Ovary (tissue), 7 donors: ENCODE measurements at regions not wholly inside any gene's neighbourhood (a gene's known extent, or its start where the extent isn't known, plus 50 kb on each side); places are given as distances from the start of the nearest gene placed in this dataset.

Experiments
- DNase-seq, 5 donors: peaks; one replicate each; pipeline ENCODE4 v3.0.0-alpha.2; 2019 to 2020
- H3K27ac ChIP-seq, 2 donors: fragments of 200-600 bp; one replicate each; pipeline versions ENCODE4 v1.5.1 to v1.8.0; 2019 to 2022
- H3K27me3 ChIP-seq: fragments of 200-600 bp; one replicate; pipeline ENCODE4 v1.8.0; 2022
- H3K36me3 ChIP-seq: fragments of 200-600 bp; sonication (generic); one replicate; pipeline ENCODE4 v1.5.1; 2019
- H3K4me1 ChIP-seq: one replicate; pipeline ENCODE4 v1.8.1; 2013; ENCODE audit warnings: mild to moderate bottlenecking, moderate library complexity; ENCODE audit not compliant: insufficient read depth
- H3K4me3 ChIP-seq: fragments of 200-600 bp; sonication (generic); one replicate; pipeline ENCODE4 v1.5.1; 2017
- H3K9me3 ChIP-seq, 2 donors: fragments of 200-600 bp in 1 of 2; sonication (generic) in 1 of 2; one replicate each; pipeline versions ENCODE4 v1.5.1 to v1.8.1; 2013 to 2019; ENCODE audit warnings: mild to moderate bottlenecking in 1 of 2, moderate library complexity in 1 of 2
- CTCF ChIP-seq, 3 donors: fragments of 450-650 bp in 2 of 3; fragments of 200-600 bp in 1 of 3; IDR thresholded peaks; one replicate each; pipeline versions ENCODE4 v1.5.1 to v1.8.0; 2016 to 2022; ENCODE audit warnings: antibody characterized with exemption in 3 of 3, mild to moderate bottlenecking in 1 of 3
- EP300 ChIP-seq: sonication (generic); formaldehyde crosslinking; IDR thresholded peaks from one replicate; pipeline ENCODE4 v1.6.1; 2017; ENCODE audit warnings: antibody characterized with exemption
- POLR2A ChIP-seq: fragments of 450-650 bp; IDR thresholded peaks from one replicate; pipeline ENCODE4 v1.6.1; 2017; ENCODE audit warnings: antibody characterized with exemption, mild to moderate bottlenecking, moderate library complexity
- WGBS, 3 donors: extraction: QIAGEN DNeasy Blood & Tissue Kit in 1 of 3; methylation state at CpG; one replicate each; pipeline versions ENCODE4 v1.1.5 to v1.1.7; 2013 to 2017; 5-methylcytosine and 5-hydroxymethylcytosine counted together
- intact Hi-C, 4 donors: fragments of 100-400 bp; cut with DNase I; formaldehyde crosslinking; loops; one replicate each; pipeline versions ENCODE4 v1.11.0 to v1.15.1; 2022 to 2023
- donor health status: DM: no; HTN: no; CAD: no; lungs with moderate emphysema.
- donor health status: DM: no; HTN: no; CAD: no.
- donor health status: Bipolar disorder and iron deficiency.
- donor health status: DM: no; HTN: no; CAD: no.
- donor health status: DM: yes; HTN: yes; CAD: no.

GRCh38 chr13:68064001-68064770 lies 834.0 kb upstream of the PCDH9 start:
- 82 to 90% (median 85%) methylated on average over 4 of the region's 4 CpGs for WGBS, 3 donors
- intact Hi-C loops, result no loop called here
- no peak overlapping the region for H3K27ac ChIP-seq
- no peaks in the 10 kb centered on the region for H3K27me3 ChIP-seq
- no peak for DNase-seq
- H3K9me3 ChIP-seq, result no peaks in the 10 kb centered on the region
- no peak overlapping the region for H3K4me3 ChIP-seq
- TF ChIP-seq POLR2A (no peak), CTCF (IDR thresholded peaks at IDR 0.05) (no peak), EP300 (no peak)
- H3K4me1 ChIP-seq, result no peaks in the 10 kb centered on the region
- H3K36me3 ChIP-seq, result no peaks in the 10 kb centered on the region

GRCh38 chr13:68063181-68063580 lies 833.0 kb upstream of the PCDH9 start:
- WGBS, 3 donors, result 83 to 91% (median 88%) methylated on average over 1 of the region's 1 CpG
- no peak overlapping the region for H3K27ac ChIP-seq
- H3K36me3 ChIP-seq, result no peaks in the 10 kb centered on the region
- DNase-seq, result no peak
- H3K27me3 ChIP-seq, result no peaks in the 10 kb centered on the region
- no peak overlapping the region for H3K4me3 ChIP-seq
- H3K9me3 ChIP-seq, result no peaks in the 10 kb centered on the region
- intact Hi-C loops, result no loop called here
- TF ChIP-seq CTCF (IDR thresholded peaks at IDR 0.05) (no peak), EP300 (no peak), POLR2A (no peak)
- H3K4me1 ChIP-seq, result no peaks in the 10 kb centered on the region

- no peaks in the 10 kb centered on the region for H3K27me3 ChIP-seq
- no peak overlapping the region for H3K4me3 ChIP-seq
Observed at GRCh38 chr13:68057836-68058235, 827.7 kb upstream of the PCDH9 start.

GRCh38 chr13:68056816-68057710 lies 826.9 kb upstream of the PCDH9 start:
- Histone ChIP-seq H3K9me3 (no peaks in the 10 kb centered on the region), H3K27me3 (no peaks in the 10 kb centered on the region), H3K4me3 (no peak overlapping the region), H3K4me1 (no peaks in the 10 kb centered on the region), H3K36me3 (no peaks in the 10 kb centered on the region), H3K27ac (no peak overlapping the region)
- no peak for DNase-seq
- no peak for TF ChIP-seq POLR2A
- no peak for TF ChIP-seq EP300
- no peak for TF ChIP-seq CTCF (IDR thresholded peaks at IDR 0.05)
- whole genome bisulfite sequencing, 3 donors, result 80 to 91% (median 85%) methylated on average over 5 of the region's 5 CpGs
- intact Hi-C loops, result no loop called here

More at GRCh38 chr13:68057836-68058235, 827.7 kb upstream of the PCDH9 start:
- TF ChIP-seq CTCF (IDR thresholded peaks at IDR 0.05) (no peak), EP300 (no peak), POLR2A (no peak)
- intact Hi-C loops, result no loop called here
- H3K9me3 ChIP-seq, result no peaks in the 10 kb centered on the region
- H3K4me1 ChIP-seq, result no peaks in the 10 kb centered on the region
- no peak overlapping the region for H3K27ac ChIP-seq
- no peaks in the 10 kb centered on the region for H3K36me3 ChIP-seq
- DNase-seq, result no peak
